GM18511 (cell line): ENCODE measurements at regions not wholly inside any gene's neighbourhood (a gene's known extent, or its start where the extent isn't known, plus 50 kb on each side); places are given as distances from the start of the nearest gene placed in this dataset.
"Not testable (repeated sequence)": the region's sequence is repeated elsewhere in the genome, so short reads cannot be mapped to it uniquely, and the experiment has no call there.

Source experiments
- ATAC-seq: cut with Tn5 transposase; IDR thresholded peaks from one replicate; pipeline ENCODE4 v1.9.1; 2021; ENCODE audit warnings: mild to moderate bottlenecking, moderate library complexity; ENCODE audit not compliant: unreplicated experiment

- no peak for ATAC-seq
Observed at GRCh38 chr5:6081727-6082210, 296.6 kb downstream of the MED10 start.

GRCh38 chr5:6080930-6081726 lies 297.2 kb downstream of the MED10 start:
- ATAC-seq, result no peak

- ATAC-seq, result no peak
Observed at GRCh38 chr5:6080436-6080835, 297.9 kb downstream of the MED10 start.

GRCh38 chr5:6078881-6079280 lies 299.5 kb downstream of the MED10 start:
- ATAC-seq, result no peak

GRCh38 chr5:6076341-6077239 lies 301.8 kb downstream of the MED10 start:
- no peak for ATAC-seq

GRCh38 chr5:6072488-6072887 lies 305.9 kb downstream of the MED10 start:
- ATAC-seq, result not testable (repeated sequence)

- no peak for ATAC-seq
Observed at GRCh38 chr5:6069496-6070185, 308.7 kb downstream of the MED10 start.

GRCh38 chr5:6066016-6066415 lies 312.3 kb downstream of the MED10 start:
- no peak for ATAC-seq

- ATAC-seq, result no peak
Observed at GRCh38 chr5:6059137-6059800, 319.1 kb downstream of the MED10 start.

GRCh38 chr5:6058055-6058715 lies 320.2 kb downstream of the MED10 start:
- ATAC-seq, result no peak

- ATAC-seq, result no peak
Observed at GRCh38 chr5:6056280-6056679, 322.1 kb downstream of the MED10 start.

GRCh38 chr5:6049662-6050061 lies 328.7 kb downstream of the MED10 start:
- ATAC-seq, result no peak

- no peak for ATAC-seq
Observed at GRCh38 chr5:6048746-6049145, 329.6 kb downstream of the MED10 start.

GRCh38 chr5:6046296-6046967 lies 331.9 kb downstream of the MED10 start:
- no peak for ATAC-seq

- ATAC-seq, result no peak
Observed at GRCh38 chr5:6043491-6044310, 334.6 kb downstream of the MED10 start.

- ATAC-seq, result no peak
Observed at GRCh38 chr5:6041977-6042550, 336.3 kb downstream of the MED10 start.

GRCh38 chr5:6039111-6039510 lies 339.2 kb downstream of the MED10 start:
- no peak for ATAC-seq

GRCh38 chr5:6036006-6036405 lies 342.3 kb downstream of the MED10 start:
- no peak for ATAC-seq
